ENCODE measurements at regions not wholly inside any gene's neighbourhood (a gene's known extent, or its start where the extent isn't known, plus 50 kb on each side); places are given as distances from the start of the nearest gene placed in this dataset.

- DNase-seq (ENCODE audit: low read depth) = no peak
Measured at GRCh38 chr18:39805218-39805617, 2149.8 kb upstream of the PIK3C3 start.

- no peak for DNase-seq (ENCODE audit: low read depth)
Measured at GRCh38 chr18:39802648-39803229, 2152.3 kb upstream of the PIK3C3 start.

- DNase-seq (ENCODE audit: low read depth) = no peak
Measured at GRCh38 chr18:39801848-39802247, 2153.2 kb upstream of the PIK3C3 start.

- no peak for DNase-seq (ENCODE audit: low read depth)
Measured at GRCh38 chr18:39801010-39801409, 2154.0 kb upstream of the PIK3C3 start.

GRCh38 chr18:39799006-39799405 lies 2156.0 kb upstream of the PIK3C3 start:
- DNase-seq (ENCODE audit: low read depth) = peak; percentile 22

GRCh38 chr18:39796393-39796792 lies 2158.6 kb upstream of the PIK3C3 start:
- DNase-seq (ENCODE audit: low read depth) = peak; percentile 32

- peak; percentile 7 for DNase-seq (ENCODE audit: low read depth)
Measured at GRCh38 chr18:39795350-39795749, 2159.7 kb upstream of the PIK3C3 start.

- DNase-seq (ENCODE audit: low read depth) = no peak
Measured at GRCh38 chr18:39793609-39794008, 2161.4 kb upstream of the PIK3C3 start.

- no peak for DNase-seq (ENCODE audit: low read depth)
Measured at GRCh38 chr18:39788383-39788782, 2166.7 kb upstream of the PIK3C3 start.

GRCh38 chr18:39786477-39786876 lies 2168.6 kb upstream of the PIK3C3 start:
- DNase-seq (ENCODE audit: low read depth) = no peak

- DNase-seq (ENCODE audit: low read depth) = no peak
Measured at GRCh38 chr18:39784541-39784940, 2170.5 kb upstream of the PIK3C3 start.

GRCh38 chr18:39781565-39781964 lies 2173.5 kb upstream of the PIK3C3 start:
- no peak for DNase-seq (ENCODE audit: low read depth)

GRCh38 chr18:39780774-39781173 lies 2174.3 kb upstream of the PIK3C3 start:
- no peak for DNase-seq (ENCODE audit: low read depth)

GRCh38 chr18:39779926-39780325 lies 2175.1 kb upstream of the PIK3C3 start:
- no peak for DNase-seq (ENCODE audit: low read depth)

- DNase-seq (ENCODE audit: low read depth) = no peak
Measured at GRCh38 chr18:39776766-39777165, 2178.3 kb upstream of the PIK3C3 start.

GRCh38 chr18:39774957-39775598 lies 2180.0 kb upstream of the PIK3C3 start:
- no peak for DNase-seq (ENCODE audit: low read depth)

- no peak for DNase-seq (ENCODE audit: low read depth)
Measured at GRCh38 chr18:39773646-39774045, 2181.4 kb upstream of the PIK3C3 start.

GRCh38 chr18:39772155-39772919 lies 2182.7 kb upstream of the PIK3C3 start:
- no peak for DNase-seq (ENCODE audit: low read depth)

- no peak for DNase-seq (ENCODE audit: low read depth)
Measured at GRCh38 chr18:39770399-39770798, 2184.6 kb upstream of the PIK3C3 start.

- DNase-seq (ENCODE audit: low read depth) = no peak
Measured at GRCh38 chr18:39764873-39765272, 2190.2 kb upstream of the PIK3C3 start.

GRCh38 chr18:39761273-39761672 lies 2193.8 kb upstream of the PIK3C3 start:
- no peak for DNase-seq (ENCODE audit: low read depth)

- no peak for DNase-seq (ENCODE audit: low read depth)
Measured at GRCh38 chr18:39759926-39760325, 2194.3 kb upstream of the CELF4 start.

- DNase-seq (ENCODE audit: low read depth) = no peak
Measured at GRCh38 chr18:39753178-39753577, 2187.6 kb upstream of the CELF4 start.

All from RPMI7951 (cell line).